ENCODE measurements at regions not wholly inside any gene's neighbourhood (a gene's known extent, or its start where the extent isn't known, plus 50 kb on each side); places are given as distances from the start of the nearest gene placed in this dataset.

DNA sequence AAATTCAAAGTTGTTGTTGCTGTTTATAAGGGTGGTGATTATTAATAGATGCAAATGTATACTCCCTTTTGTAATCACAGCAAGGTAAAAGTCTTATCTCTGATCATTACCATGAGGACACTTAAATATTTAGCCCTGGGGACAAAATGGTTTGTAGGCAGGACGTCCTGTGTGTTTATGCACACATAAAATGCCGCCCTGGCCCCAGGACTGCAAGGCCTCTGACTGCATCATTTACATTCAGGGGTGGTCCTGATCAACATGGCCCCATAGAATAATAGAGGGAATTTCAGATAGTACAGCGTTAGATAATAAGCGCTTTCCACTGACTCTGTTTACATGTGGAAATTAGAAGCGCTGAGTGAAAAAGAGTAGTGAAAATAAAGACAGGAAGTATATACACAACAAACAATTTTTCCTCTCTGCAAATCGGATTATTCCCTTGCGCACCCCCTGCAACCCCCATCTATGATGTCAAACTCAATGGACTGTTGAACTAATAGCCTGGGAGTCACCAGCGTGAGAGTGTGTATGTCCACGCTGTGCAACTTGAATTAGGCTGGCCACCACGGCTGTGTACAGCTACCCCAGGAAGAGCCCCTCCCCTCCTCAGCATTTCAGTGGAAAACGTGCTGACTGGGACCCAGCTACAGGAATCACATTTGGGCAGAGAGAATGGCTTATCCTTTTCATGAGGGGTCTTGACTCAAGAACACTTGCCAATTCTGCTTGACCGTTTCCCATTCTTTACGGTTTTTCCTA is 291.5 kb downstream of the SOX11 start:
- no peak for DNase-seq (ENCODE audit: low read depth)
- no peak for TF ChIP-seq CTCF (conservative IDR thresholded peaks at IDR 0.05; ENCODE audit: low read depth, low read length)
- H3K4me3 ChIP-seq (ENCODE audit: low read depth, low read length) = no peak overlapping the region

DNA sequence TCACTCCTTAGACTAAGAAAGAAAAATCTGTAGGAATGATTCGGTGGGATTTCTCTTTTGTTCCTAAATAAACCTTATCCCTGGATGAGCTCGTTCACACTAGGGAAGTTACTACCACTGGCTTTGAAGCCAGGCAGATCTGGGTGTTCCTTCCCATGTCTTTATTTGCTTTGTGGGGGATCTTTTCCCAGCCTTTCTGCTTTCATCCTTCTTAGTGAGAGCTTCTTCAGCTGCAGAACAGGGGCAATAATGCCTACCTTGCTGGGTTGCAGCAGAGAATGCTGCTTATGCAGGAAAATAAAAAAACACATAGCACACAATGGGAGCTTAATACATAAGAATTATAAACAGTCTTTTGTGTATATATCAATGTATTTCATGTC is 292.1 kb downstream of the SOX11 start:
- H3K4me3 ChIP-seq (ENCODE audit: low read depth, low read length) = no peak overlapping the region
- TF ChIP-seq CTCF (conservative IDR thresholded peaks at IDR 0.05; ENCODE audit: low read depth, low read length) = no peak
- no peak for DNase-seq (ENCODE audit: low read depth)

GRCh38 chr2:5984946-5985345 is 292.8 kb downstream of the SOX11 start:
- no peak for DNase-seq (ENCODE audit: low read depth)
- no peak for TF ChIP-seq CTCF (conservative IDR thresholded peaks at IDR 0.05; ENCODE audit: low read depth, low read length)
- no peak overlapping the region for H3K4me3 ChIP-seq (ENCODE audit: low read depth, low read length)

DNA sequence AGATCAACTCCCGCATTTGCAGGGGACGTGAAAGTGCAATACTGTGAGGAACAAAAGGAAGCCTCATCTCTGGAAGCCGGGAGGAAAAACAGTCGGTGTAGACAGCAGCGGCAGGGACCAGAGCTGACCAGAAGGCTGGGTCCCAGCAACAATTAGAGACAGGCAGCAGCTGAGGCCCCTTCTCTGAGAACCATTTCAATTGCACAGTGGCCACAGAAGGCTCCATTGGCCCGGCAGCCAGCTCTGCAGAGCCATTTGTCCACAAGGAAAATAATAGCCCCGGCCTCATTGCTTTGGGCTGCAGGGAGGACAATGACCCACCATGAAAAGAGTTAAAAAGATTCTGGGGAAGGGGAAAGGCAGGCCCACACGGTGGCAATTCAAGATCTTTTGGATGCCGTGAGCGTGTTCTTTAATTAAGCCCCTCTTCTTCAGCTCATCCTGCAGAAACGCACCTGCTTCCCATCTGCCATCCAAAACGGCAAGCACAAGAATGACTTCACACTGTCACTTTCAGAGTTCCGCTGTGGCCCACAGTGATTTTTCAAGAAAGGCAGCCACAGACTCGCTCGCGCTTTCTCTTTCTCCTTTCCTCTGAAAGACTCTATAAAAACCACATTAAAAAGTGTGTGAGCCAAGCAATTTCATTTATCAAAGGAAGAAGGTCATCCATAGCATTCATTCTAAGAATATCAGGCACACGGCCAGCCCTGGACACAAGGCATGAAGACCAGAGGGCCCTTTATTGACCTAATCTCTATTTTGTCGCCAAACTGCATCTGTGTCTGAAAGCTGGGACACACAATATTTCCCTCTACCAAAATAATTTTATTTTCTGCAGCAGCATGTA is 293.6 kb downstream of the SOX11 start:
- H3K4me3 ChIP-seq (ENCODE audit: low read depth, low read length) = no peak overlapping the region
- no peak for TF ChIP-seq CTCF (conservative IDR thresholded peaks at IDR 0.05; ENCODE audit: low read depth, low read length)
- no peak for DNase-seq (ENCODE audit: low read depth)

- no peak overlapping the region for H3K4me3 ChIP-seq (ENCODE audit: low read depth, low read length)
- no peak for DNase-seq (ENCODE audit: low read depth)
- no peak for TF ChIP-seq CTCF (conservative IDR thresholded peaks at IDR 0.05; ENCODE audit: low read depth, low read length)
Observed at GRCh38 chr2:5986801-5987787, 294.9 kb downstream of the SOX11 start.

DNA sequence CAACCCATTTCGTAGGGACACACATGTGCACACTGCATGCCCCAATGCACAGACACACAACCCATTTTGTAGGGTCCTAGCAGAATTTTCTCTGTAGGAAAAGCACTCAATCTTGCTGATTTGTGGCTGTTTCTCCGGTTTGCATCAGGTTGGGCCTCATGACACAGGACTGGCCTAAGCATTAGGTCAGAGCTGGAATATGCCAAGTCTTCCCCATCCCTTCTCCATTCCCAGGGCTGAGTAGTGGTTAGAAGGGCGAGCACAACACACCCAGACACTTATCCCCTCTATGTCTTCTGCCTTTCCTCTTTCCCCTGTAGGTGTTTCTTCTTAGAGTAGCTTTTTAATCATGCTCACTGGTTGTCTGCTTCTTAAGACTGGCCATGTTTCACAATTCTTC is 295.9 kb downstream of the SOX11 start:
- no peak for DNase-seq (ENCODE audit: low read depth)
- H3K4me3 ChIP-seq (ENCODE audit: low read depth, low read length) = no peak overlapping the region
- TF ChIP-seq CTCF (conservative IDR thresholded peaks at IDR 0.05; ENCODE audit: low read depth, low read length) = no peak

Data from choroid plexus epithelial cell (primary cell).